ENCODE measurements at regions not wholly inside any gene's neighbourhood (a gene's known extent, or its start where the extent isn't known, plus 50 kb on each side); places are given as distances from the start of the nearest gene placed in this dataset.
A peak's percentile ranks its signal among the peaks of the same experiment; 100 is the strongest.

DNA sequence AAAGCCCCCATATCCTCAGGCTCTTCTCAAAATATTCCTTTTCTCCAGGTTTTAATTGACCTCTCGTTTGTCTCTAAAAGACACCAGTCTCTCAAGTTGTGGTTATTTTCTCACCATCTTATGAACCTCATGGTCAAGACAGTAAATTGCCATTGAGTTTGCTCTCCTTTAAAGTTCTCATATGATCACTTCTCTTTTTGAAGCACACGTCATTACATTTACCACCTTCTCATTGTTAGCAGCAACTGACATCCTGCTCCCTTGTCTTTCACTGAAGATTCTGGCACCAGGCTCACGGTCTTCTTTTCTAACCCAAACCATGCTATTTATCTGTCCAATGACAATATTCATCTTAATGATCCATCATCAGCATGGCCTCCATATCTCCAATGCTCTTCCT lies 324.2 kb downstream of the TMA16 start:
- H3K4me2 ChIP-seq (ENCODE audit: low read length): no peak overlapping the region
- no peaks in the 10 kb centered on the region for H3K9me3 ChIP-seq (ENCODE audit: insufficient read depth, low read length)
- H3K79me2 ChIP-seq (ENCODE audit: low read length): no peaks in the 10 kb centered on the region
- peaks cover 21% of the 10 kb centered on the region for H3K4me1 ChIP-seq (ENCODE audit: low read length)
- no peak overlapping the region for H3K9ac ChIP-seq (ENCODE audit: low read length)
- TF ChIP-seq, protein P1, sequence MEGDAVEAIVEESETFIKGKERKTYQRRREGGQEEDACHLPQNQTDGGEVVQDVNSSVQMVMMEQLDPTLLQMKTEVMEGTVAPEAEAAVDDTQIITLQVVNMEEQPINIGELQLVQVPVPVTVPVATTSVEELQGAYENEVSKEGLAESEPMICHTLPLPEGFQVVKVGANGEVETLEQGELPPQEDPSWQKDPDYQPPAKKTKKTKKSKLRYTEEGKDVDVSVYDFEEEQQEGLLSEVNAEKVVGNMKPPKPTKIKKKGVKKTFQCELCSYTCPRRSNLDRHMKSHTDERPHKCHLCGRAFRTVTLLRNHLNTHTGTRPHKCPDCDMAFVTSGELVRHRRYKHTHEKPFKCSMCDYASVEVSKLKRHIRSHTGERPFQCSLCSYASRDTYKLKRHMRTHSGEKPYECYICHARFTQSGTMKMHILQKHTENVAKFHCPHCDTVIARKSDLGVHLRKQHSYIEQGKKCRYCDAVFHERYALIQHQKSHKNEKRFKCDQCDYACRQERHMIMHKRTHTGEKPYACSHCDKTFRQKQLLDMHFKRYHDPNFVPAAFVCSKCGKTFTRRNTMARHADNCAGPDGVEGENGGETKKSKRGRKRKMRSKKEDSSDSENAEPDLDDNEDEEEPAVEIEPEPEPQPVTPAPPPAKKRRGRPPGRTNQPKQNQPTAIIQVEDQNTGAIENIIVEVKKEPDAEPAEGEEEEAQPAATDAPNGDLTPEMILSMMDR (IDR thresholded peaks at IDR 0.05; ENCODE audit: low read depth, low read length): no peak
- TF ChIP-seq EZH2phosphoT487 (IDR thresholded peaks at IDR 0.05; ENCODE audit: low read depth): no peak
- no peaks in the 10 kb centered on the region for H4K20me1 ChIP-seq (ENCODE audit: insufficient read depth, low read length)
- H3K27ac ChIP-seq (ENCODE audit: low read length): no peak overlapping the region
- H2AFZ ChIP-seq (ENCODE audit: low read depth, low read length): no peak overlapping the region
- no peak overlapping the region for H3K4me3 ChIP-seq (ENCODE audit: low read length)
- no peaks in the 10 kb centered on the region for H3K27me3 ChIP-seq (ENCODE audit: low read depth, low read length)
- no peaks in the 10 kb centered on the region for H3K36me3 ChIP-seq (replicated peaks; ENCODE audit: low read depth, low read length)

DNA sequence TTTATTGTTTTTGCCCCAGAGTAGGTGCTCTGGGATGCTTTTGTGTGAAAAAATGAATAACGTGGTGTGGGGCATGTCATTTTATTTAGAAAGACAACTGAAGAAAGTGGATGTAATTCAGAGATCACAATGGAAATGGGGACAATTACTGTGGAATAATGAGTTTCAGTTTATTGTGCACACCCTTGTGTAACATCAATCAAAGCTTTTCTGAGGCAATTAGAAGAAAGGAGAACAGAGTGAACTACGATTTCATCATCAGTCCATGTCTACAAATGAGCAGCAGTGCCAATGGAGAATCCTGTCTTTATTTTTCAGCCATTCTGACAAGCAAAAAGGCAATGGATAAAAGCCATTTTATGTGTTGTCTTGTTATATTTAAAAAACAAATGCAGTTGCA lies 339.2 kb downstream of the TMA16 start:
- no peak for TF ChIP-seq EZH2phosphoT487 (IDR thresholded peaks at IDR 0.05; ENCODE audit: low read depth)
- TF ChIP-seq, protein P1 (IDR thresholded peaks at IDR 0.05; ENCODE audit: low read depth, low read length): no peak

DNA sequence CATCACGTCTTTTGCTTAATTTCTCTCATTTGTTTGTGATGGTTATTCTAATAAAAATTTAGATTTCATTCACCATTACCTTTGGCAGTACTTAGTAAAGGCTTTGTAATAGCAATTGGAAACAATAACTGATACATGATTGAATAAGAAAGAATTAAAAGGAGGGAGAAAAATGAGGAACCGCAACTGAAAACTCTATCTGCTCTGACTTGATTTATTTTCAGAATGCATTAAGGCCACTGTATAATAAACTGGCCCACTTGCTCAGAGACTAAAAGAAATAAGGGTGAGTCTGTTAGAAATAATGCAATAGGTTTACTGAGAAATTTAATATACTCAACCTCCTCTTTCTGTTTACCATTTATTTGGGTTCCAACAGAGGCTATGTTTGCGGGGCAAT lies 351.5 kb downstream of the TMA16 start:
- Histone ChIP-seq H3K4me3 (ENCODE audit: low read length) (no peak overlapping the region), H3K9me3 (ENCODE audit: insufficient read depth, low read length) (no peaks in the 10 kb centered on the region), H3K4me1 (ENCODE audit: low read length) (peaks cover 8% of the 10 kb centered on the region), H3K9ac (ENCODE audit: low read length) (no peak overlapping the region), H3K79me2 (ENCODE audit: low read length) (no peaks in the 10 kb centered on the region), H3K27ac (ENCODE audit: low read length) (no peak overlapping the region), H4K20me1 (ENCODE audit: insufficient read depth, low read length) (no peaks in the 10 kb centered on the region), H2AFZ (ENCODE audit: low read depth, low read length) (no peak overlapping the region), H3K27me3 (ENCODE audit: low read depth, low read length) (no peaks in the 10 kb centered on the region), H3K36me3 (replicated peaks; ENCODE audit: low read depth, low read length) (no peaks in the 10 kb centered on the region), H3K4me2 (ENCODE audit: low read length) (no peak overlapping the region)
- TF ChIP-seq, protein P1 (IDR thresholded peaks at IDR 0.05; ENCODE audit: low read depth, low read length): no peak
- no peak for TF ChIP-seq EZH2phosphoT487 (IDR thresholded peaks at IDR 0.05; ENCODE audit: low read depth)

More for the DNA sequence above, 339.2 kb downstream of the TMA16 start:
- Histone ChIP-seq H3K9me3 (ENCODE audit: insufficient read depth, low read length) (no peaks in the 10 kb centered on the region), H3K27me3 (ENCODE audit: low read depth, low read length) (no peaks in the 10 kb centered on the region), H3K36me3 (replicated peaks; ENCODE audit: low read depth, low read length) (no peaks in the 10 kb centered on the region), H4K20me1 (ENCODE audit: insufficient read depth, low read length) (no peaks in the 10 kb centered on the region), H3K27ac (ENCODE audit: low read length) (no peak overlapping the region), H3K9ac (ENCODE audit: low read length) (no peak overlapping the region), H3K4me3 (ENCODE audit: low read length) (no peak overlapping the region), H3K4me1 (ENCODE audit: low read length) (no peaks in the 10 kb centered on the region), H2AFZ (ENCODE audit: low read depth, low read length) (peak overlapping the region; percentile 76; the same call in 1 of the 2 replicates), H3K4me2 (ENCODE audit: low read length) (no peak overlapping the region), H3K79me2 (ENCODE audit: low read length) (no peaks in the 10 kb centered on the region)

DNA sequence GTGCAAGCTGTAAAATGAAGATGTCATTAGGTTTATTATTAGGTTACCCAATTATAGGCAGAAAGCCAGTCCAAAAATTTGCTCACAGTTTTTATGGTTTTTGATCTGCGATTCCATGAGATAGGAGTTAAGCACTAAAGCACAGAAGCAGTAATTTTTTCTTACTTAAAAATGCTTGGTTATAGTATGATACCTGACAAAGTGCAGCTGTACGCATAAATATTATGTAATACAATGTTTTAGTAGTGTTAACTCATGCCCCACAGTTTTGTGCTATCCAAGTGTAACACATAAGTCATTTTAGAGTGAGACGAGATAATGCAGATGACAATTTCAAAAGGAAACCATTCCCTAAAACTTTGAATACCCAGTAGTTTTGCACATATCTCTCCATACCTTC lies 357.8 kb downstream of the TMA16 start:
- no peak for TF ChIP-seq EZH2phosphoT487 (IDR thresholded peaks at IDR 0.05; ENCODE audit: low read depth)
- TF ChIP-seq, protein P1 (IDR thresholded peaks at IDR 0.05; ENCODE audit: low read depth, low read length): no peak
- Histone ChIP-seq H2AFZ (ENCODE audit: low read depth, low read length) (no peak overlapping the region), H3K4me2 (ENCODE audit: low read length) (no peak overlapping the region), H3K27me3 (ENCODE audit: low read depth, low read length) (no peaks in the 10 kb centered on the region), H3K79me2 (ENCODE audit: low read length) (no peaks in the 10 kb centered on the region), H3K9me3 (ENCODE audit: insufficient read depth, low read length) (no peaks in the 10 kb centered on the region), H3K27ac (ENCODE audit: low read length) (no peak overlapping the region), H3K4me3 (ENCODE audit: low read length) (no peak overlapping the region), H3K36me3 (replicated peaks; ENCODE audit: low read depth, low read length) (no peaks in the 10 kb centered on the region), H3K4me1 (ENCODE audit: low read length) (no peaks in the 10 kb centered on the region), H4K20me1 (ENCODE audit: insufficient read depth, low read length) (no peaks in the 10 kb centered on the region), H3K9ac (ENCODE audit: low read length) (no peak overlapping the region)

All from OCI-LY3 (cell line).